CD4-positive, alpha-beta T cell (primary cell): ENCODE measurements at regions not wholly inside any gene's neighbourhood (a gene's known extent, or its start where the extent isn't known, plus 50 kb on each side); places are given as distances from the start of the nearest gene placed in this dataset.

Source experiments
- ATAC-seq: fragments of 200-7000 bp; cut with Tn5 transposase; one replicate; pipeline ENCODE4 v1.10.0; 2022; ENCODE audit warnings: mild to moderate bottlenecking; ENCODE audit not compliant: poor library complexity
- CTCF ChIA-PET: fragments of 350-600 bp; sonication (Branson Sonifier 250); formaldehyde crosslinking; loops from one replicate; lab custom pipeline; 2021; ENCODE audit warnings: antibody characterized with exemption, inconsistent platforms; lab: Charles Lee
- POLR2A ChIA-PET: fragments of 350-600 bp; sonication (Branson Sonifier 250); formaldehyde crosslinking; loops from one replicate; lab custom pipeline; 2021; ENCODE audit warnings: antibody characterized with exemption, inconsistent platforms; lab: Charles Lee
- DNase-seq, 14 experiments: peaks; one replicate each; pipeline ENCODE4 v3.0.0-alpha.2; 2013 to 2020; ENCODE audit warnings: mixed read lengths in 2 of 14
- H3K27ac ChIP-seq, 2 donors: one replicate each; pipeline versions ENCODE4 v1.5.1 to v1.7.0; 2013; ENCODE audit warnings: low read length in 2 of 2, low read depth in 1 of 2, mild to moderate bottlenecking in 1 of 2
- H3K27me3 ChIP-seq, 2 experiments: 1 replicate in 1 of 2; 2 replicates in 1 of 2; pipeline versions ENCODE4 v1.6.1 to v1.7.0; 2013; ENCODE audit warnings: low read length in 2 of 2, control low read depth in 1 of 2, mild to moderate bottlenecking in 1 of 2, moderate library complexity in 1 of 2; ENCODE audit not compliant: insufficient read depth in 2 of 2, control insufficient read depth in 1 of 2
- H3K36me3 ChIP-seq: one replicate; pipeline ENCODE4 v1.6.1; 2013; ENCODE audit warnings: low read length, control low read depth; ENCODE audit not compliant: insufficient read depth
- H3K4me1 ChIP-seq: one replicate; pipeline ENCODE4 v1.6.1; 2013; ENCODE audit warnings: low read length, control low read depth; ENCODE audit not compliant: insufficient read depth
- H3K4me3 ChIP-seq: one replicate; pipeline ENCODE4 v1.5.1; 2013; ENCODE audit warnings: mild to moderate bottlenecking, low read length, moderate library complexity
- H3K9me3 ChIP-seq, 2 experiments: 1 replicate in 1 of 2; 2 replicates in 1 of 2; pipeline versions ENCODE4 v1.6.1 to v1.7.0; 2013; ENCODE audit warnings: low read length in 2 of 2, mild to moderate bottlenecking in 2 of 2, control low read depth in 1 of 2, moderate library complexity in 1 of 2; ENCODE audit not compliant: control insufficient read depth in 1 of 2, insufficient read depth in 1 of 2
- H3K27ac Mint-ChIP-seq: one replicate; pipeline ENCODE4 v1.8.0; 2020; ENCODE audit warnings: mixed read lengths
- H3K27me3 Mint-ChIP-seq: one replicate; pipeline ENCODE4 v1.8.0; 2021; ENCODE audit warnings: mixed read lengths
- H3K36me3 Mint-ChIP-seq: one replicate; pipeline ENCODE4 v1.8.0; 2021; ENCODE audit warnings: low read depth, mixed read lengths
- H3K4me1 Mint-ChIP-seq: one replicate; pipeline ENCODE4 v1.8.0; 2021; ENCODE audit warnings: low read depth, mixed read lengths
- H3K4me3 Mint-ChIP-seq: one replicate; pipeline ENCODE4 v1.8.0; 2020; ENCODE audit warnings: mild to moderate bottlenecking, mixed read lengths
- H3K9me3 Mint-ChIP-seq: one replicate; pipeline ENCODE4 v1.8.0; 2020; ENCODE audit warnings: mixed read lengths
- CTCF ChIP-seq: fragments of 200-600 bp; IDR thresholded peaks from one replicate; pipeline ENCODE4 v1.8.0; 2022; ENCODE audit warnings: antibody characterized with exemption, mild to moderate bottlenecking
- intact Hi-C, 2 experiments: fragments of 100-400 bp; cut with DNase I in 1 of 2; cut with micrococcal nuclease in 1 of 2; formaldehyde crosslinking; loops; one replicate each; pipeline versions ENCODE4 v1.15.1 to v1.9.0; 2023 to 2025; cut with DNase I, micrococcal nuclease

GRCh38 chr7:124423863-124424262 is 341.7 kb downstream of the GPR37 start:
- Mint-ChIP-seq H3K27ac (no peak overlapping the region), H3K36me3 (no peaks in the 10 kb centered on the region), H3K27me3 (no peaks in the 10 kb centered on the region), H3K9me3 (peaks cover 2% of the 10 kb centered on the region), H3K4me1 (no peaks in the 10 kb centered on the region), H3K4me3 (no peak overlapping the region)
- POLR2A ChIA-PET = no interaction called here
- Histone ChIP-seq H3K9me3 (no peaks in the 10 kb centered on the region), H3K36me3 (no peaks in the 10 kb centered on the region), H3K27me3 (no peaks in the 10 kb centered on the region), H3K4me1 (no peaks in the 10 kb centered on the region), H3K4me3 (no peak overlapping the region), H3K27ac (no peak overlapping the region)
- CTCF ChIA-PET = no interaction called here
- TF ChIP-seq CTCF = no peak
- intact Hi-C loops = no loop called here
- no peak for DNase-seq
- no peak for ATAC-seq

- Mint-ChIP-seq H3K27ac (no peak overlapping the region), H3K4me3 (no peak overlapping the region), H3K36me3 (no peaks in the 10 kb centered on the region), H3K4me1 (no peaks in the 10 kb centered on the region), H3K9me3 (peaks cover 2% of the 10 kb centered on the region), H3K27me3 (no peaks in the 10 kb centered on the region)
- no peak for TF ChIP-seq CTCF
- Histone ChIP-seq H3K27me3 (no peaks in the 10 kb centered on the region), H3K4me3 (no peak overlapping the region), H3K27ac (no peak overlapping the region), H3K36me3 (no peaks in the 10 kb centered on the region), H3K4me1 (no peaks in the 10 kb centered on the region), H3K9me3 (no peaks in the 10 kb centered on the region)
- DNase-seq = no peak
- POLR2A ChIA-PET = no interaction called here
- CTCF ChIA-PET = no interaction called here
- intact Hi-C loops = no loop called here
- ATAC-seq = no peak
Measured at GRCh38 chr7:124422081-124422480, 343.5 kb downstream of the GPR37 start.

GRCh38 chr7:124420367-124420766 is 345.2 kb downstream of the GPR37 start:
- Histone ChIP-seq H3K27ac (no peak overlapping the region), H3K4me3 (no peak overlapping the region), H3K4me1 (no peaks in the 10 kb centered on the region), H3K36me3 (no peaks in the 10 kb centered on the region), H3K9me3 (no peaks in the 10 kb centered on the region), H3K27me3 (no peaks in the 10 kb centered on the region)
- no peak for TF ChIP-seq CTCF
- no peak for DNase-seq
- H3K4me3 Mint-ChIP-seq = no peak overlapping the region
- no peaks in the 10 kb centered on the region for H3K4me1 Mint-ChIP-seq
- ChIA-PET CTCF (no interaction called here), POLR2A (no interaction called here)
- peaks cover 2% of the 10 kb centered on the region for H3K9me3 Mint-ChIP-seq
- no peaks in the 10 kb centered on the region for H3K36me3 Mint-ChIP-seq
- no peak overlapping the region for H3K27ac Mint-ChIP-seq
- no peaks in the 10 kb centered on the region for H3K27me3 Mint-ChIP-seq
- no peak for ATAC-seq
- intact Hi-C loops = no loop called here
